ENCODE measurements at regions not wholly inside any gene's neighbourhood (a gene's known extent, or its start where the extent isn't known, plus 50 kb on each side); places are given as distances from the start of the nearest gene placed in this dataset.
"Not testable (repeated sequence)": the region's sequence is repeated elsewhere in the genome, so short reads cannot be mapped to it uniquely, and the experiment has no call there.

DNA sequence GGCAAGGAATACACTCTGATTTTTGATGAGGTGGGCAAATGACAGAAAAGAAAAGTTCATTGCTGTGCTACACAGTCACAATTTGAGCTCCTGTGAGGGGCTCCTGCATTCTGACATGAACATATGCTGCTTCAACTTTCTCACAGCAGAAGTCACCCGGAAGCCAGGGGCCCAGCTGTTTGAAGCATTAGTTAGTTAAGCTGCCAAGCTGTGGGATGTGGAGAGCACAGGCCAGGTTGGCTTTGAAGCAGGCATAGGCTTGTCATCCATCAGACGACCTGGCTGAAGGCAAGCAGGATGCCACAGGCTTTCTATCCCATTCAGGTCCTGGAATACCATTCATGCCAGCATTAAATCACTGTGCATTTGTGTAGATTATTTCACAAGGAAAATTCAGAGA lies 63.1 kb downstream of the MTNR1B start:
- peaks cover 5% of the 10 kb centered on the region for H3K27me3 Mint-ChIP-seq (ENCODE audit: low read depth)
- no peaks in the 10 kb centered on the region for H3K4me1 Mint-ChIP-seq (ENCODE audit: low read depth)
- DNase-seq = no peak
- CTCF ChIA-PET = interaction anchor here (0.6 kb wide), 1 partner anchor 349 kb away, joined by 3 read pairs; no protein-coding TSS in a partner anchor
- no peak overlapping the region for H3K4me3 Mint-ChIP-seq
- no peaks in the 10 kb centered on the region for H3K9me3 Mint-ChIP-seq
- H3K27ac Mint-ChIP-seq = no peak overlapping the region
- no peaks in the 10 kb centered on the region for H3K36me3 Mint-ChIP-seq (ENCODE audit: low read depth)
- intact Hi-C loops (cut with micrococcal nuclease) = no loop called here

DNA sequence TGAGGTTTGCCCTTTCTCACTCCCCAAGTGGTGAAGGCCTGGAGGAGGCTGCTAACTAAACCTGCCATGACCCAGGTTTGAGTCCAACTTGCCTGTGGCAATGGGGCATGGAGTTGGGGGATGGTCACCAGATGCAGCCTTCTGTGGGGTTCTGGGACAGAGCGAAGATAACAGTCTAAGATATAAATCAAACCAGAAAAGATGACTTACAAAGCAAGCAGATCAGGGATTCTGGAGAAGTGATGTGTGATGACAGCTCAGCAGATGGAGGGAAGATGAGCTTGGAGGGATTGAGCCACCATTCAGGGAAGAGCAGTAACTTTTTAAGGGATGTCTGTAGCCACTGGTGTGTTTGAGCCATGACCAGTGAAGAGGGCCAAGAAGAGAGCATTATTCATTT lies 63.6 kb downstream of the MTNR1B start:
- Mint-ChIP-seq H3K36me3 (ENCODE audit: low read depth) (no peaks in the 10 kb centered on the region), H3K9me3 (no peaks in the 10 kb centered on the region), H3K27ac (no peak overlapping the region), H3K4me1 (ENCODE audit: low read depth) (no peaks in the 10 kb centered on the region), H3K27me3 (ENCODE audit: low read depth) (peaks cover 5% of the 10 kb centered on the region), H3K4me3 (no peak overlapping the region)
- DNase-seq = no peak
- intact Hi-C loops (cut with micrococcal nuclease) = no loop called here
- CTCF ChIA-PET = no interaction called here

DNA sequence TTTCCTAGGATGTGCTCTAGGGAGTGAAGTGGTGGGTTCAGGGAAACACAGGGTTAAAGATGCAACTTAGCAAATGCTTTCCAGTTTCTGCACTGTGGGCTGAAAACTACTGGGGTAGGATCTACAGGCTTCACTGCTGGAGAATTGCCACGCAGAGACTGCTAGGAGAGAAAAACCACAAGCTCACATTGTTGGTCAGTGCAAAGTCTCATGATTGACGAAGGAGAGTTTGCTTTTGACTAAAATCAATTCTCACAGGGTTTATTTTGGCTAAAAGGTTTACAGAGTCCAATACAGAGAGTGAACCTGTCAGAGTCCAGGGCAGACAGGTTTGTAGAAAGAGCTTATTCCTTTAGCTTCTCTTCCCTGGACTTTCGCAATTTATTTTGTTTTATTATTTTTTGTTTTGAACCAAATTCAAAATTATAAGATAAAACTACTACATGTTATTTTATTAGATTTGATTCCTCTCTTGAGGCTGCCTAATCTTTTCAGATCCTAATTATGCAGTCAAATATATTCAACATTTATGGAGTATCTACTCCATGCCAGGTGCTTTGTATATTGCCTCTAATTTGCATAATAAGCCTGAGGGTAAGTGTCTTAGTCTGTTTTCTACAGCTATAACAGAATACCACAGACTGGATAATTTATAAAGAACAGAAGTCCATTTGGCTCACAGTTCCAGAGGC lies 64.7 kb downstream of the MTNR1B start:
- no peak for DNase-seq
- Mint-ChIP-seq H3K27me3 (ENCODE audit: low read depth) (peaks cover 5% of the 10 kb centered on the region), H3K27ac (no peak overlapping the region), H3K36me3 (ENCODE audit: low read depth) (no peaks in the 10 kb centered on the region), H3K4me1 (ENCODE audit: low read depth) (no peaks in the 10 kb centered on the region), H3K4me3 (no peak overlapping the region), H3K9me3 (no peaks in the 10 kb centered on the region)
- intact Hi-C loops (cut with micrococcal nuclease) = no loop called here
- CTCF ChIA-PET = interaction anchor here (0.6 kb wide), 1 partner anchor 476 kb away, joined by 4 read pairs; no protein-coding TSS in a partner anchor

- Mint-ChIP-seq H3K4me1 (ENCODE audit: low read depth) (no peaks in the 10 kb centered on the region), H3K4me3 (no peak overlapping the region), H3K9me3 (no peaks in the 10 kb centered on the region), H3K36me3 (ENCODE audit: low read depth) (no peaks in the 10 kb centered on the region), H3K27me3 (ENCODE audit: low read depth) (peaks cover 5% of the 10 kb centered on the region), H3K27ac (no peak overlapping the region)
- intact Hi-C loops (cut with micrococcal nuclease) = no loop called here
- DNase-seq = no peak
- CTCF ChIA-PET = no interaction called here
Measured at GRCh38 chr11:93034723-93035039, 65.2 kb downstream of the MTNR1B start.

DNA sequence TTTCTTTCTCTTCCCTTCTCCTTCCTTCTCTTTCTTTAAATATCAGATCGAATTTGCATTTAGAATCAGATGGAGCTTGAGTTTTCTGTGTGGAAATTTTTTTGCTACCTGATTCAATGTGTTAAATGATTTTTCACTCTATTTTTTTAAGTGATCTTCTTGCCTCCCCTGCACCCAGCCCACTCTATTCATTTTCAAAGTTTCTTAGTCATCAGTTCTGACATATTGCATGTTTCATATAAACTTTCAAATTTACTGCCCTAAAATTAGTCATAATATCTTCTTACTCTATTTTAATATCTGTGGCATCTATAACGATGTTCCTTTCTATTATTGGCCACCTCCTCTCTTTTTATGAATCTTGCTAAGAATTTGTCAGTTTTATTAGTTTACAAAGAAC lies 69.1 kb downstream of the MTNR1B start:
- intact Hi-C loops (cut with micrococcal nuclease) = no loop called here
- Mint-ChIP-seq H3K9me3 (peaks cover 2% of the 10 kb centered on the region), H3K27me3 (ENCODE audit: low read depth) (peaks cover 4% of the 10 kb centered on the region), H3K4me1 (ENCODE audit: low read depth) (no peaks in the 10 kb centered on the region), H3K4me3 (no peak overlapping the region), H3K36me3 (ENCODE audit: low read depth) (no peaks in the 10 kb centered on the region), H3K27ac (no peak overlapping the region)
- CTCF ChIA-PET = interaction anchor here (0.6 kb wide), 1 partner anchor 245 kb away, joined by 3 read pairs; no protein-coding TSS in a partner anchor
- DNase-seq = no peak

- H3K9me3 Mint-ChIP-seq = peaks cover 2% of the 10 kb centered on the region
- H3K4me1 Mint-ChIP-seq (ENCODE audit: low read depth) = no peaks in the 10 kb centered on the region
- no peak overlapping the region for H3K4me3 Mint-ChIP-seq
- intact Hi-C loops (cut with micrococcal nuclease) = no loop called here
- H3K27ac Mint-ChIP-seq = no peak overlapping the region
- CTCF ChIA-PET = no interaction called here
- no peak for DNase-seq
- peaks cover 6% of the 10 kb centered on the region for H3K27me3 Mint-ChIP-seq (ENCODE audit: low read depth)
- no peaks in the 10 kb centered on the region for H3K36me3 Mint-ChIP-seq (ENCODE audit: low read depth)
Measured at GRCh38 chr11:93039531-93040240, 70.2 kb downstream of the MTNR1B start.

DNA sequence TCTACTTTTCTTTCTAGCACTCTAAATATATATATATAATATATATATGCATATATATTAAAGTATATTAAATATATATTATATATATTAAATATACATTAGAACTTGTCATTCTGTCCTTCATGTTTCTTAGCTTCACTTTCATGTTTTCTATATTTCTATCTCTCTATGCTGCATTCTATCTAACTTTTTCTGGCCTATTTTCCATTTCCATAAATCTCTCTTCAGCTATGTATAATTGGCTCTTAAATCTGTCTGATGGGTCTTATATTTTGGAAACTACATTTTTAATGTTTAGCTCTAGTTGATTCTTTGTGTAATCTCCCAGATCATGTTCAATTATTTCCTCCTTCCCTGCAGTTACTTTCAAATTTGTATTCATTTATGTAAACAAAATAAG lies 72.2 kb downstream of the MTNR1B start:
- H3K4me1 Mint-ChIP-seq (ENCODE audit: low read depth) = no peaks in the 10 kb centered on the region
- H3K27me3 Mint-ChIP-seq (ENCODE audit: low read depth) = peaks cover 6% of the 10 kb centered on the region
- no peak overlapping the region for H3K27ac Mint-ChIP-seq
- CTCF ChIA-PET = no interaction called here
- H3K4me3 Mint-ChIP-seq = no peak overlapping the region
- H3K9me3 Mint-ChIP-seq = peaks cover 2% of the 10 kb centered on the region
- H3K36me3 Mint-ChIP-seq (ENCODE audit: low read depth) = no peaks in the 10 kb centered on the region
- intact Hi-C loops (cut with micrococcal nuclease) = no loop called here
- DNase-seq = no peak

DNA sequence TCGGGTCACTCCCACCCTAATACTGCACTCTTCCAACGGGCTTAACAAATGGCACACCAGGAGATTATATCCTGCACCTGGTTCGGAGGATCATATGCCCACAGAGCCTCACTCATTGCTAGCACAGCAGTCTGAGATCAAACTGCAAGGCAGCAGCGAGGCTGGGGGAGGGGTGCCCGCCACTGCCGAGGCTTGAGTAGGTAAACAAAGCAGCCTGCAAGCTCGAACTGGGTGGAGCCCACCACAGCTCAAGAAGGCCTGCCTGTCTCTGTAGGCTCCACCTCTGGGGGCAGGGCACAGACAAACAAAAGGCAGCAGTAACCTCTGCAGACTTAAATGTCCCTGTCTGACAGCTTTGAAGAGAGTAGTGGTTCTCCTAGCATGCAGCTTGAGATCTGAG lies 73.7 kb downstream of the MTNR1B start:
- DNase-seq; H3K4me3 Mint-ChIP-seq; H3K36me3 Mint-ChIP-seq (ENCODE audit: low read depth); intact Hi-C loops (cut with micrococcal nuclease); H3K27ac Mint-ChIP-seq; H3K27me3 Mint-ChIP-seq (ENCODE audit: low read depth); H3K9me3 Mint-ChIP-seq; H3K4me1 Mint-ChIP-seq (ENCODE audit: low read depth); CTCF ChIA-PET: not testable (repeated sequence)

GRCh38 chr11:93049740-93050139 lies 80.3 kb downstream of the MTNR1B start:
- no peak for DNase-seq
- CTCF ChIA-PET = no interaction called here
- peaks cover 2% of the 10 kb centered on the region for H3K27me3 Mint-ChIP-seq (ENCODE audit: low read depth)
- intact Hi-C loops (cut with micrococcal nuclease) = no loop called here
- no peaks in the 10 kb centered on the region for H3K36me3 Mint-ChIP-seq (ENCODE audit: low read depth)
- no peak overlapping the region for H3K27ac Mint-ChIP-seq
- no peak overlapping the region for H3K4me3 Mint-ChIP-seq
- peaks cover 2% of the 10 kb centered on the region for H3K4me1 Mint-ChIP-seq (ENCODE audit: low read depth)
- H3K9me3 Mint-ChIP-seq = no peaks in the 10 kb centered on the region

DNA sequence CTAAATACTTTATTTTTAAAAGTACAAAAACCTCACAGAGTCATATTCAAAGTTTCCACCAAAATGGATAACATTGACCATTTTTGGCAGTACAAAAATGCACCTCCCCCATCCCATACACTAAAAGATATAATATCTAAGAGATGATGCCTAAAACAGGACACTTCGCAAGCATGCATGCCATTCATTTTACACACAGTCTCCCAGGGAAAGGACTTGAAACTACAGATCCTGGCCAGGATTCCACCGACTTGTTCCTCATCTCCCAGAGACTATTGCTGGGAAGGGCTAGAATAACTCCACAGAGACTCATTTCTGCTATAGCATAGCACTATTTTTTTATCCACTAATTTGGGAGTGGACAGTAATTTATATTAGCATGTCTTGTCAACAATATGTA lies 81.7 kb downstream of the MTNR1B start:
- intact Hi-C loops (cut with micrococcal nuclease) = no loop called here
- CTCF ChIA-PET = no interaction called here
- Mint-ChIP-seq H3K4me1 (ENCODE audit: low read depth) (peaks cover 7% of the 10 kb centered on the region), H3K9me3 (no peaks in the 10 kb centered on the region), H3K4me3 (no peak overlapping the region), H3K36me3 (ENCODE audit: low read depth) (no peaks in the 10 kb centered on the region), H3K27ac (no peak overlapping the region), H3K27me3 (ENCODE audit: low read depth) (peaks cover 2% of the 10 kb centered on the region)
- DNase-seq = no peak

DNA sequence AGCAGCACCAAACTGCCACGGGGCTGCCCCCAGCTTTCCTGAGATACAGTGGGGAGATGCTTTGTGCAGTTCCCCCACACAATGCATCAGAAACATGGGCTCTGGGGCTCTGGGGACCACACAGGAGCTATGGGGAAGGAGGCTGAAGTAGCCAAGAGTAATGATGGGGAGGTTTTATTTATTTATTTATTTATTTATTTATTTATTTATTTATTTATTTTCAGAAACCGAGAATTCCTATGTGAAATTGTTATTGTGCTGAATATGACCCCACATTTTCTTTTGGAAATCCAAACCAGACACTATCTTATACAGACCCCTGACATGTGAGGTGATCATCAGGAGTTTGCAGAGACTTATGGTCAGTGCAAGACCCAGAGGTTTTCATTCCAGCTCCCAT lies 84.4 kb downstream of the MTNR1B start:
- Mint-ChIP-seq H3K4me3 (no peak overlapping the region), H3K4me1 (ENCODE audit: low read depth) (peaks cover 7% of the 10 kb centered on the region), H3K27ac (no peak overlapping the region), H3K36me3 (ENCODE audit: low read depth) (no peaks in the 10 kb centered on the region), H3K27me3 (ENCODE audit: low read depth) (peaks cover 2% of the 10 kb centered on the region), H3K9me3 (peaks cover 4% of the 10 kb centered on the region)
- DNase-seq = no peak
- CTCF ChIA-PET = interaction anchor here (0.7 kb wide), 1 partner anchor 169 kb away, joined by 5 read pairs; no protein-coding TSS in a partner anchor
- intact Hi-C loops (cut with micrococcal nuclease) = loop anchor here (2.0 kb wide), 1 partner anchor 87 kb away; no protein-coding TSS in a partner anchor

- H3K4me1 Mint-ChIP-seq (ENCODE audit: low read depth) = peaks cover 7% of the 10 kb centered on the region
- H3K4me3 Mint-ChIP-seq = no peak overlapping the region
- no peaks in the 10 kb centered on the region for H3K36me3 Mint-ChIP-seq (ENCODE audit: low read depth)
- no peak for DNase-seq
- intact Hi-C loops (cut with micrococcal nuclease) = loop anchor here (2.0 kb wide), 1 partner anchor 87 kb away; no protein-coding TSS in a partner anchor
- peaks cover 2% of the 10 kb centered on the region for H3K27me3 Mint-ChIP-seq (ENCODE audit: low read depth)
- no peak overlapping the region for H3K27ac Mint-ChIP-seq
- CTCF ChIA-PET = interaction anchor here (0.7 kb wide), 1 partner anchor 168 kb away, joined by 5 read pairs; no protein-coding TSS in a partner anchor
- H3K9me3 Mint-ChIP-seq = peaks cover 4% of the 10 kb centered on the region
Measured at GRCh38 chr11:93054279-93054678, 84.8 kb downstream of the MTNR1B start.

- Mint-ChIP-seq H3K9me3 (peaks cover 4% of the 10 kb centered on the region), H3K4me3 (no peak overlapping the region), H3K27ac (peak overlapping the region; percentile 75), H3K27me3 (ENCODE audit: low read depth) (peaks cover 2% of the 10 kb centered on the region), H3K36me3 (ENCODE audit: low read depth) (no peaks in the 10 kb centered on the region), H3K4me1 (ENCODE audit: low read depth) (peaks cover 7% of the 10 kb centered on the region)
- peak; percentile 42 for DNase-seq
- CTCF ChIA-PET = no interaction called here
- intact Hi-C loops (cut with micrococcal nuclease) = loop anchor here (2.0 kb wide), 1 partner anchor 88 kb away; no protein-coding TSS in a partner anchor
Measured at GRCh38 chr11:93054881-93055280, 85.4 kb downstream of the MTNR1B start.

Measured in activated naive CD4-positive, alpha-beta T cell treated with anti-CD3 and anti-CD28 coated beads for 36 hours (primary cell).